Thoracic aorta (tissue), 2 donors: ENCODE measurements at regions not wholly inside any gene's neighbourhood (a gene's known extent, or its start where the extent isn't known, plus 50 kb on each side); places are given as distances from the start of the nearest gene placed in this dataset.

Source experiments
- ATAC-seq: fragments of 150-250 bp; one replicate; pipeline ENCODE4 v1.8.0; 2017; ENCODE audit warnings: low read depth; ENCODE audit not compliant: insufficient number of reproducible peaks, low FRiP score
- DNase-seq: peaks from one replicate; pipeline ENCODE4 v3.0.0-alpha.2; 2020; ENCODE audit warnings: low spot score
- H3K27ac ChIP-seq, 2 donors: fragments of 200-600 bp; sonication (generic); 1 replicate in 1 of 2; 2 replicates in 1 of 2; pipeline ENCODE4 v1.5.1; 2016; ENCODE audit warnings: mild to moderate bottlenecking in 2 of 2, moderate library complexity in 2 of 2
- H3K27me3 ChIP-seq: fragments of 200-600 bp; sonication (generic); replicated peaks from 2 replicates; pipeline ENCODE4 v1.6.0; 2016; ENCODE audit warnings: mild to moderate bottlenecking; ENCODE audit not compliant: insufficient read depth
- H3K36me3 ChIP-seq: fragments of 200-600 bp; sonication (generic); one replicate; pipeline ENCODE4 v1.5.1; 2016
- H3K4me1 ChIP-seq, 2 donors: fragments of 200-600 bp; sonication (generic); 1 replicate in 1 of 2; 2 replicates in 1 of 2; pipeline versions ENCODE4 v1.5.1 to v1.6.0; 2016; ENCODE audit warnings: low read depth in 2 of 2, mild to moderate bottlenecking in 1 of 2; ENCODE audit not compliant: control insufficient read depth in 1 of 2
- H3K4me3 ChIP-seq: fragments of 200-600 bp; sonication (generic); 2 replicates; pipeline ENCODE4 v1.5.1; 2016; ENCODE audit warnings: mild to moderate bottlenecking
- H3K9me3 ChIP-seq: fragments of 200-600 bp; sonication (generic); 2 replicates; pipeline ENCODE4 v1.5.1; 2016
- TF ChIP-seq, protein P1 (sequence below): fragments of 200-600 bp; sonication (generic); IDR thresholded peaks from one replicate; pipeline ENCODE4 v1.5.1; 2019; ENCODE audit warnings: antibody characterized with exemption

DNA sequence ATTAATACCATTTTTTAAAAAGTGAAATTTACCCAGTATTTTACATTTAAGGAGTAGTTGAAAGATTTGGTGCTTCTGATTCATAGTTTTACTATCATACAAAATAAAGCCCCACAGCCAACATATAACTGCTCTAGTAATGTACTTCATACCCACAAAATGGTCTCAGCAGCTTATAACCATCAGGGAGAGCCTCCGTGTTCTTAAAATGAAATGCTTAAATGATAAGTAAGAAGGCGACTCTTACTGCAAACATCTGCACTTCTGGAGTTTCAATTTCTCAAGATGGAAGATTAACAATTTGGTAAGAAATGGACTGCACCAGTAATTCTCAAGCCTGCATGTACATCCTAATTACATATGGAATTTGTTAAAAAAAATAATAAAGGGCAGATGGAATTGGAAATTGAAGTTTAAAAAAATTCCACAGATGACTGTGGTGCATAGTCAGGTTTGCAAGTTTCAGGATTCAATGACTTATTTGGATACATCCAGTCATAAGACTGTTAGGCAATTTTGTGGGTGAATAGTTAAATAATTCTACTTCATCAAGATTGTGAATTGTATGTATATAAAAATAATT, 461.0 kb downstream of the KIF20B start:
- H3K4me3 ChIP-seq = no peak overlapping the region
- ATAC-seq (no peak), DNase-seq (no peak)
- no peaks in the 10 kb centered on the region for H3K36me3 ChIP-seq
- TF ChIP-seq, protein P1, sequence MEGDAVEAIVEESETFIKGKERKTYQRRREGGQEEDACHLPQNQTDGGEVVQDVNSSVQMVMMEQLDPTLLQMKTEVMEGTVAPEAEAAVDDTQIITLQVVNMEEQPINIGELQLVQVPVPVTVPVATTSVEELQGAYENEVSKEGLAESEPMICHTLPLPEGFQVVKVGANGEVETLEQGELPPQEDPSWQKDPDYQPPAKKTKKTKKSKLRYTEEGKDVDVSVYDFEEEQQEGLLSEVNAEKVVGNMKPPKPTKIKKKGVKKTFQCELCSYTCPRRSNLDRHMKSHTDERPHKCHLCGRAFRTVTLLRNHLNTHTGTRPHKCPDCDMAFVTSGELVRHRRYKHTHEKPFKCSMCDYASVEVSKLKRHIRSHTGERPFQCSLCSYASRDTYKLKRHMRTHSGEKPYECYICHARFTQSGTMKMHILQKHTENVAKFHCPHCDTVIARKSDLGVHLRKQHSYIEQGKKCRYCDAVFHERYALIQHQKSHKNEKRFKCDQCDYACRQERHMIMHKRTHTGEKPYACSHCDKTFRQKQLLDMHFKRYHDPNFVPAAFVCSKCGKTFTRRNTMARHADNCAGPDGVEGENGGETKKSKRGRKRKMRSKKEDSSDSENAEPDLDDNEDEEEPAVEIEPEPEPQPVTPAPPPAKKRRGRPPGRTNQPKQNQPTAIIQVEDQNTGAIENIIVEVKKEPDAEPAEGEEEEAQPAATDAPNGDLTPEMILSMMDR = no peak
- no peak overlapping the region for H3K27ac ChIP-seq
- no peaks in the 10 kb centered on the region for H3K27me3 ChIP-seq
- H3K9me3 ChIP-seq = no peaks in the 10 kb centered on the region
- no peaks in the 10 kb centered on the region for H3K4me1 ChIP-seq

DNA sequence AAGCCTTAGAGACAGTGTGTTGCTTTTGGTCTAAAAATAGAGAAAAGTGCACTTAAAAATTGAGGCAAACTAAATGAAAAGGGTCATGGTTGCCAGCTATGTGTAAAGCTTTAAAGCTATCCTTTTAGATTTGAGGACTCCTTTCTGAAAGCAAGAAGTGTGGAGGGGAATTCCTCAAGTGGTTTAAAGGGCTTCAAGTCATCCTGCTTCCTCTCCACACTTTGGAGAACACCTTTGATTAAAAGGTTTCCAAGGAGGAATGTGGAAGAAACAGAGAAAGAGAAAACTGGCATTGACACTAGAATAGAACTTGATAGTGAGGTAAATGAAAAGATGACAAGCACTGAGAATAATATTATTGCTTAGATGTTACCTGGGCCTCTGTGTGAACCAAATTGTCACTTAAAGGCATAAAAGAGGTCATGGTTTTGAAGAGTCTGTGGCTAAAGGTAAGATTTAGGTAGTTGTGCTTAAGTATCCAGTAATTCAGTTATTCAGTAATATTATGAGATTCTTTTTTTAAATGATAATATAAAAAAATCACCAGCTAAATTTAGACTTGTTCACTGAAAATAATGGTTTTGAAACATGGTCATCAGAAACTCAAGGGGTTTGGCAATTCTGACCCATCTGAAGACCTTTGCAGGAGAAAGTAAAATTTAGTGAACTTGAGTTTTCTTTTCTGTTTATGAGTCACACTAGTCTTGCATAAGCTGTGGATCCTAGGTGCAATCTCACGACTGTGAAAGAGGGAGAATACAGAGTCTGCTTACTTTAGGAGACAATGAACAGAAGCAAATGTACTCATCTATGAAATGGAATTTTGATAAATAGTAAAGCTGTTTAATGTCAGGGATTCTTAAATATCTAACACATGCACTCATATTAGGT, 466.0 kb downstream of the KIF20B start:
- H3K4me1 ChIP-seq = no peaks in the 10 kb centered on the region
- H3K9me3 ChIP-seq = no peaks in the 10 kb centered on the region
- ATAC-seq (no peak), DNase-seq (no peak)
- H3K27ac ChIP-seq = no peak overlapping the region
- H3K36me3 ChIP-seq = no peaks in the 10 kb centered on the region
- TF ChIP-seq, protein P1 = no peak
- H3K4me3 ChIP-seq = no peak overlapping the region
- no peaks in the 10 kb centered on the region for H3K27me3 ChIP-seq

DNA sequence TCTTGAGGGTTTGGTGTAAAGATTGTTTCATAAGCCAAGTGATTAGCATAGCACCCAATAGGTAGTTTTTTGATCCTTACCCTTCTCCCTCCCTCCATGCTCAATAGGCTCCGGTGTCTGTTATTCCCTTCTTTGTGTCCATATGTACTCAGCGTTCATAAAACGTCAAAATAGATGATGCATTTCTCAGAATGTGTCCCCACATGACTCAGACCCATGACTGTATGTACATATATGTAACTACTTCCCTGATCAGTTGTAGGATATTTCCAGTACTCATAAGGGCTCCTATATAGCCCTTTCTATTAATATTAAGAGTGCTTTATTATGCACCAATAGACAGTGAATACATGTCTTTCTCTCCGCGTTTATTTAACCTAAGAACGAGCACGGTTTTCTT, 466.9 kb downstream of the KIF20B start:
- ATAC-seq (no peak), DNase-seq (no peak)
- H3K9me3 ChIP-seq = no peaks in the 10 kb centered on the region
- H3K27ac ChIP-seq = no peak overlapping the region
- H3K27me3 ChIP-seq = no peaks in the 10 kb centered on the region
- no peak overlapping the region for H3K4me3 ChIP-seq
- H3K4me1 ChIP-seq = no peaks in the 10 kb centered on the region
- TF ChIP-seq, protein P1 = no peak
- H3K36me3 ChIP-seq = no peaks in the 10 kb centered on the region

DNA sequence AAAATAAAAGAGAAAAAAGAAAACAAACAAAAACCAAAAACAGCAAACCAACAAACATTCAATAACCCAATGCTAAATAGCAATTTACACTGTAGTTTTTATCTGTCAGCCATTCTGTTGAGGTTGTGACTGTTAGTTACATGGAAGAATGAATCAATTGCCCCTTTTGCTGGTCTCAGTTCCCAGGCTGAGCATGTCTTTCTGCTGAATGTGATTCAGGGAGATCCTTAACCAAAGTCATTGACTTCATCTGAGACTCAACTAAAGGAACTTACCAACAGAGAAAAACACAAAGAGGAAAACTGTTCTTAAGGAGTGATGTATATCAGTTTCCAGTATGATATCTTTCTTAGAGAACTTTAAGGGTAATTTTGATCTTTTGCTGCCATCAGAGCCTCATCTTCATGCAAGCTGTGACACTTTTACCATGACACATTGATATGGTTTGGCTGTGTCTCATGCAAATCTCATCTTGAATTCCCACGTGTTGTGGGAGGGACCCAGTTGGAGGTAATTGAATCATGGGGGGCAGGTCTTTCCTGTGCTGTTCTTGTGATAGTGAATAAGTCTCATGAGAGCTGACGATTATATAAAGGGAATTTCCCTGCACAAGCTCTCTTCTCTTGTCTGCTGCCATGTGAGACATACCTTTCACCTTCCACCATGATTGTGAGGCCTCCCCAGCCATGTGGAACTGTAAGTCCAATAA, 469.8 kb downstream of the KIF20B start:
- Histone ChIP-seq H3K9me3 (no peaks in the 10 kb centered on the region), H3K27ac (no peak overlapping the region), H3K36me3 (no peaks in the 10 kb centered on the region), H3K4me1 (peaks cover 0 to 12% of the 10 kb centered on the region in 2 donors), H3K27me3 (no peaks in the 10 kb centered on the region), H3K4me3 (no peak overlapping the region)
- TF ChIP-seq, protein P1 = no peak
- ATAC-seq = no peak
- DNase-seq = no peak

DNA sequence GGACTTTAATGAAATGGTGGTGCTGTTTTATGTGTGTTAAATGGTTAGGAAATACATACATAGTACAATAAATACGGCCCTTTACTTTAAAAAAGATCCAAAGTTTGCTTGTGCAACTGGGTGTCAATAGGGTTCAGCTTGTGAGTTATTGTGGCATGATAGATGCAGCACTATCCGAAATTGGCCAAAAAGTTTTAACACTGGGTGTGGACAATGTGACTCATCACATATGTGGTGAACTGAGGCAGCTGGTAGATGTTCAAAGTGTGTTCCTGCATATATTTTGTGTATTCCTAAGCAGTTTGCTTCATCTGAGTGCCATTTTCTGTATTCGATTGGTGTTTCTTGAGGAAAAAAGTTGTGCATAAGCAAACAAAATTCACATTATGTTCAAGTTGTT, 473.1 kb downstream of the KIF20B start:
- no peaks in the 10 kb centered on the region for H3K36me3 ChIP-seq
- ATAC-seq (no peak), DNase-seq (no peak)
- H3K27ac ChIP-seq = no peak overlapping the region
- TF ChIP-seq, protein P1 = no peak
- no peak overlapping the region for H3K4me3 ChIP-seq
- no peaks in the 10 kb centered on the region for H3K27me3 ChIP-seq
- no peaks in the 10 kb centered on the region for H3K9me3 ChIP-seq
- H3K4me1 ChIP-seq = peaks cover 0 to 12% of the 10 kb centered on the region in 2 donors
